ENCODE measurements at regions not wholly inside any gene's neighbourhood (a gene's known extent, or its start where the extent isn't known, plus 50 kb on each side); places are given as distances from the start of the nearest gene placed in this dataset.
"Not testable (repeated sequence)": the region's sequence is repeated elsewhere in the genome, so short reads cannot be mapped to it uniquely, and the experiment has no call there.

DNA sequence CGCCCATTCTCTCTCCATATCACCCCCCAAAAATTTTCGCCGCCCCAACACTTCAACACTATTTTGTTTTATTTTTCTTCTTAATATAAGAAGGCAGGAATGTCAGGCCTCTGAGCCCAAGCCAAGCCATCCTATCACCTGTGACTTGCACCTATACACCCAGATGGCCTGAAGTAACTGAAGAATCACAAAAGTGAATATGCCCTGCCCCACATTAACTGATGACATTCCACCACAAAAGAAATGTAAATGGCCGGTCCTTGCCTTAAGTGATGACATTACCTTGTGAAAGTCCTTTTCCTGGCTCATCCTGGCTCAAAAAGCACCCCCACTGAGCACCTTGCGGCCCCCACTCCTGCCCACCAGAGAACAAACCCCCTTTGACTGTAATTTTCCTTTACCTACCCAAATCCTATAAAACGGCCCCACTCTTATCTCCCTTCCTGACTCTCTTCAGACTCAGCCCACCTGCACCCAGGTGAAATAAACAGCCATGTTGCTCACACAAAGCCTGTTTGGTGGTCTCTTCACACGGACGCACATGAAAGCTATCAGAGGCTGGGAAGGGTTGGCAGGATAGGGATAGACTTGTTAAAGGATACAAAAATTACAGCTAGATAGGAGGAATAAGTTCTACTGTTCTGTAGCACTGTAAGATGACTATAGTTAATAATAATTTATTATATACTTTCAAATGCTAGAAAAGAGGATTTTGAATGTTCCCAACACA lies 130.9 kb upstream of the PALMD start:
- FAIRE-seq; H3K4me2 ChIP-seq (ENCODE audit: low read depth, low read length); intact Hi-C loops (cut with micrococcal nuclease; ENCODE audit: unreplicated experiment); H4K20me1 ChIP-seq (ENCODE audit: insufficient read depth, low read length); H3K9ac ChIP-seq (ENCODE audit: insufficient read depth, low read depth, low read length); in situ Hi-C loops (cut with HindIII; ENCODE audit: extremely low pct_ligation_motif_present, low pct_unique_long_range_greater_than_20kb); H3K4me3 ChIP-seq (replicated peaks in 1 of 3; ENCODE audit: insufficient read depth in 1 of 3, low read depth in 2 of 3, low read length in 3 of 3); H3K4me1 ChIP-seq (ENCODE audit: insufficient read depth, low read length); H3K27ac ChIP-seq (ENCODE audit: extremely low read length, insufficient read depth, low read length); H3K79me2 ChIP-seq (ENCODE audit: insufficient read depth, low read length); POLR2A ChIA-PET; H3K27me3 ChIP-seq (ENCODE audit: control insufficient read depth in 1 of 2, insufficient read depth in 2 of 2, low read length in 2 of 2); CTCF ChIA-PET (ENCODE audit: low intra/inter-chr PET ratio, low total read pairs); H3K9me3 ChIP-seq (ENCODE audit: low read length); DNase-seq (ENCODE audit: low spot score); ATAC-seq; H3K36me3 ChIP-seq (replicated peaks in 1 of 2; ENCODE audit: control insufficient read depth in 1 of 2, insufficient read depth in 2 of 2, low read length in 2 of 2); BruUV-seq (replicated peaks); H2AFZ ChIP-seq (ENCODE audit: low read length): not testable (repeated sequence)
- WGBS (ENCODE audit: low lambda C conversion rate): 63% methylated on average over 8 of the region's 8 CpGs

DNA sequence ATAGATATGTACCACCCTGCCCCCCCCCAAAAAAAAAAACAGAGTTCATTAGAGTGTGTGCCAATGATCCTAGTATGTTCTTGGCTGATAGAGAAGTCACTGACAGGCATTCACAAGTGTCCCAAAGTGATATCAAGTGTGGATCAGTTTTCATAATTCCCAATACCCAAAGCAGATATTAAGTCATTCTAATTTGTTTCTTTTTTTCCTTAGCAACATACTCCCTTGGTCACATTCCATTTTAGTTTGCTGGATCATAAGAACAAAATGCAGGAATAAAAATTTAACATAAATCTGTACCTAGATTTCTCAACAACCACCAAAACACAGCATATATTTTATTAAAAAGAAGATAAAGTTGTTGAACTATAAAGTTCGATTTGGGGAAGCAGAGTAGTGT lies 129.8 kb upstream of the PALMD start:
- H4K20me1 ChIP-seq (ENCODE audit: insufficient read depth, low read length): no peaks in the 10 kb centered on the region
- CTCF ChIA-PET (ENCODE audit: low intra/inter-chr PET ratio, low total read pairs): no interaction called here
- no peak overlapping the region for H3K4me3 ChIP-seq (replicated peaks in 1 of 3; ENCODE audit: insufficient read depth in 1 of 3, low read depth in 2 of 3, low read length in 3 of 3)
- BruUV-seq (replicated peaks): no TSS peak
- H3K36me3 ChIP-seq (replicated peaks in 1 of 2; ENCODE audit: control insufficient read depth in 1 of 2, insufficient read depth in 2 of 2, low read length in 2 of 2): no peaks in the 10 kb centered on the region
- POLR2A ChIA-PET: no interaction called here
- H3K27me3 ChIP-seq (ENCODE audit: control insufficient read depth in 1 of 2, insufficient read depth in 2 of 2, low read length in 2 of 2): no peaks in the 10 kb centered on the region; a peak in 1 of 5 replicates
- no peaks in the 10 kb centered on the region for H3K79me2 ChIP-seq (ENCODE audit: insufficient read depth, low read length)
- no peak for DNase-seq (ENCODE audit: low spot score)
- no peaks in the 10 kb centered on the region for H3K9me3 ChIP-seq (ENCODE audit: low read length)
- 11% methylated on average over 1 of the region's 1 CpG for WGBS (ENCODE audit: low lambda C conversion rate)
- H3K9ac ChIP-seq (ENCODE audit: insufficient read depth, low read depth, low read length): no peak overlapping the region
- H3K4me1 ChIP-seq (ENCODE audit: insufficient read depth, low read length): no peaks in the 10 kb centered on the region
- H3K27ac ChIP-seq (ENCODE audit: extremely low read length, insufficient read depth, low read length): no peak overlapping the region
- intact Hi-C loops (cut with micrococcal nuclease; ENCODE audit: unreplicated experiment) (no loop called here), in situ Hi-C loops (cut with HindIII; ENCODE audit: extremely low pct_ligation_motif_present, low pct_unique_long_range_greater_than_20kb) (no loop called here)
- ATAC-seq: no peak
- no peak overlapping the region for H2AFZ ChIP-seq (ENCODE audit: low read length)
- no peak overlapping the region for H3K4me2 ChIP-seq (ENCODE audit: low read depth, low read length)
- FAIRE-seq: no peak
- TF ChIP-seq SIX4 (CRISPR knock-in tag; IDR thresholded peaks at IDR 0.05) (no peak), ZNF510 (CRISPR knock-in tag; IDR thresholded peaks at IDR 0.05; ENCODE audit: low read depth) (no peak), SKI (IDR thresholded peaks at IDR 0.05; ENCODE audit: partially characterized antibody) (no peak), ZC3H4 (CRISPR knock-in tag; IDR thresholded peaks at IDR 0.05; ENCODE audit: borderline replicate concordance) (no peak), TGIF2 (CRISPR knock-in tag; IDR thresholded peaks at IDR 0.05) (no peak), CHCHD3 (CRISPR knock-in tag; IDR thresholded peaks at IDR 0.05) (no peak), POLR2G (IDR thresholded peaks at IDR 0.05; ENCODE audit: low read depth, low read length) (no peak), MNT (IDR thresholded peaks at IDR 0.05) (no peak), NR2F1 (CRISPR knock-in tag; IDR thresholded peaks at IDR 0.05) (no peak), ZNF580 (CRISPR knock-in tag; IDR thresholded peaks at IDR 0.05; ENCODE audit: borderline replicate concordance, low read depth) (no peak), ZNF713 (CRISPR knock-in tag; IDR thresholded peaks at IDR 0.05) (no peak), RBFOX2 (IDR thresholded peaks at IDR 0.05; ENCODE audit: low read depth, low read length) (no peak), PPARG (CRISPR knock-in tag; conservative IDR thresholded peaks at IDR 0.05) (no peak), ZNF883 (CRISPR knock-in tag; IDR thresholded peaks at IDR 0.05; ENCODE audit: not compliant biosample characterization) (no peak)
- TF ChIP-seq, protein P1, sequence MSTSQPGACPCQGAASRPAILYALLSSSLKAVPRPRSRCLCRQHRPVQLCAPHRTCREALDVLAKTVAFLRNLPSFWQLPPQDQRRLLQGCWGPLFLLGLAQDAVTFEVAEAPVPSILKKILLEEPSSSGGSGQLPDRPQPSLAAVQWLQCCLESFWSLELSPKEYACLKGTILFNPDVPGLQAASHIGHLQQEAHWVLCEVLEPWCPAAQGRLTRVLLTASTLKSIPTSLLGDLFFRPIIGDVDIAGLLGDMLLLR (CRISPR knock-in tag; IDR thresholded peaks at IDR 0.05): no peak
- TF ChIP-seq, protein P2, sequence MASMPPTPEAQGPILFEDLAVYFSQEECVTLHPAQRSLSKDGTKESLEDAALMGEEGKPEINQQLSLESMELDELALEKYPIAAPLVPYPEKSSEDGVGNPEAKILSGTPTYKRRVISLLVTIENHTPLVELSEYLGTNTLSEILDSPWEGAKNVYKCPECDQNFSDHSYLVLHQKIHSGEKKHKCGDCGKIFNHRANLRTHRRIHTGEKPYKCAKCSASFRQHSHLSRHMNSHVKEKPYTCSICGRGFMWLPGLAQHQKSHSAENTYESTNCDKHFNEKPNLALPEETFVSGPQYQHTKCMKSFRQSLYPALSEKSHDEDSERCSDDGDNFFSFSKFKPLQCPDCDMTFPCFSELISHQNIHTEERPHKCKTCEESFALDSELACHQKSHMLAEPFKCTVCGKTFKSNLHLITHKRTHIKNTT (CRISPR knock-in tag; IDR thresholded peaks at IDR 0.05): no peak
